Ishikawa (cell line): ENCODE measurements at regions not wholly inside any gene's neighbourhood (a gene's known extent, or its start where the extent isn't known, plus 50 kb on each side); places are given as distances from the start of the nearest gene placed in this dataset.

Source experiments
- CEBPB ChIP-seq: IDR thresholded peaks from 2 replicates; pipeline ENCODE4 v1.6.1; 2012
- CREB1 ChIP-seq: IDR thresholded peaks from 2 replicates; pipeline ENCODE4 v1.6.1; 2012; ENCODE audit warnings: low read depth
- EGR1 ChIP-seq: IDR thresholded peaks from 2 replicates; pipeline ENCODE4 v1.6.1; 2012
- EP300 ChIP-seq: IDR thresholded peaks from 2 replicates; pipeline ENCODE4 v1.6.1; 2012; ENCODE audit warnings: borderline replicate concordance
- FOXM1 ChIP-seq: IDR thresholded peaks from 2 replicates; pipeline ENCODE4 v1.6.1; 2012; ENCODE audit warnings: low read depth, borderline replicate concordance
- MAX ChIP-seq: IDR thresholded peaks from 2 replicates; pipeline ENCODE4 v1.6.1; 2012
- NFIC ChIP-seq: IDR thresholded peaks from 2 replicates; pipeline ENCODE4 v1.6.1; 2012
- RAD21 ChIP-seq: IDR thresholded peaks from 2 replicates; pipeline ENCODE4 v1.6.1; 2012; ENCODE audit warnings: low read depth
- TAF1 ChIP-seq: IDR thresholded peaks from 2 replicates; pipeline ENCODE4 v1.6.1; 2012; ENCODE audit warnings: low read depth, mild to moderate bottlenecking
- TCF12 ChIP-seq: IDR thresholded peaks from 2 replicates; pipeline ENCODE4 v1.6.1; 2012; ENCODE audit warnings: low read depth
- TEAD4 ChIP-seq: IDR thresholded peaks from 2 replicates; pipeline ENCODE4 v1.6.1; 2012
- YY1 ChIP-seq: IDR thresholded peaks from 2 replicates; pipeline ENCODE4 v1.6.1; 2012; ENCODE audit warnings: low read depth
- ZBTB7A ChIP-seq: IDR thresholded peaks from 2 replicates; pipeline ENCODE4 v1.6.1; 2012; ENCODE audit warnings: low read depth
- TF ChIP-seq, protein P1 (sequence below): IDR thresholded peaks from 2 replicates; pipeline ENCODE4 v1.6.1; 2012
- TF ChIP-seq, protein P2 (sequence below): IDR thresholded peaks from 2 replicates; pipeline ENCODE4 v1.6.1; 2012; ENCODE audit warnings: low read depth, mild to moderate bottlenecking

GRCh38 chr10:83585686-83586085, 553.6 kb upstream of the GHITM start:
- TF ChIP-seq YY1 (no peak), ZBTB7A (no peak), RAD21 (no peak), FOXM1 (no peak), TCF12 (no peak), NFIC (no peak), MAX (no peak), TEAD4 (no peak), EP300 (no peak), TAF1 (no peak)
- TF ChIP-seq, protein P1, sequence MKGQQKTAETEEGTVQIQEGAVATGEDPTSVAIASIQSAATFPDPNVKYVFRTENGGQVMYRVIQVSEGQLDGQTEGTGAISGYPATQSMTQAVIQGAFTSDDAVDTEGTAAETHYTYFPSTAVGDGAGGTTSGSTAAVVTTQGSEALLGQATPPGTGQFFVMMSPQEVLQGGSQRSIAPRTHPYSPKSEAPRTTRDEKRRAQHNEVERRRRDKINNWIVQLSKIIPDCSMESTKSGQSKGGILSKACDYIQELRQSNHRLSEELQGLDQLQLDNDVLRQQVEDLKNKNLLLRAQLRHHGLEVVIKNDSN: no peak

DNA sequence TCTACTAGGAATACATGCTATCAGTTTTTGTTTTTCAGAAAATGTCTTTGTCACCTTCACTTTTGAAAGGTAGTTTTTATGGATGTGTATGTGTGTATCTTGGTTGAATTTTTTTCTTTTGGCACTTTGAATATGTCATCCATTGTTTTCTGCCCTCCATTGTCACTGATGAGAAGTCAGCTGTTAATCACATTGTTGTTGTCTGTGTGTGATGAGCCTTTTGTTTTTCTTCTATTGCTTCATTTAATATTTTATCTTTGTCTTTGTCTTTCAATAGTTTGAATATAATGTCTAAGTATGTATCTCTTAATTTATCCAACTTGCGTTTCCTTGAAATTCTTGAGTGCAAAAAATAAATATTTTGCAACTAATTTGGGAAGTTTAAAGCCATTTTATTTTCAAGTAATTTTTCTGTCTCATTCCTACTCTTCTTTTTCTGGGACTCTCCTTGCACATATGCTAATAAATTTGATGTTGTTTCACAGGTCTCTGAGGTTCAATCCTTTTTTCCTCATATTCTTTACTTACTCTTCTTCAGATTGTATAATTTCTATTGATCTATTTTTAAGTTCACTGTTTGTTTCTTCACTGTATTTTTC, 546.9 kb upstream of the GHITM start:
- TF ChIP-seq CREB1 (no peak), TAF1 (no peak), ZBTB7A (no peak), TEAD4 (no peak), RAD21 (no peak), FOXM1 (no peak), MAX (no peak), CEBPB (no peak), YY1 (no peak), NFIC (no peak)
- TF ChIP-seq, protein P1: no peak

DNA sequence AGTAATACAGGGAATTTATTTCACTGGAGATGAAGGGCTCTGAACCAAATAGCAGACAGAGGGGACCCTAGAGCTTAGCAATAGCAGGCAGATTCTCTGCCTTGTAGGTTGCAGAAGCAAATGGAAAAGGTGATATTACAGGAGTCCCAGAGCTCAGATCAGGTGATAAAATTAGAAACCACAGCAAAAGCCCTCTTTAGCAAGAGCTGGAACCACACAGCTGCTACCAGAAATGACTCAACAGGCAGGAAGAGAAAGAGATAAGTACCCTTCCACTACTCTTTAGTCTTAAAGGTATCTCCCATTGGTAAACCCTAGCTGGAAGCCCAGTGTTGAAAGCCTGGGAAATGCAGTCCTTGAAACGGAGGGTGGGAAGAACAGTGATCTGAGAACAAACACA, 535.6 kb upstream of the GHITM start:
- no peak for TF ChIP-seq MAX

- no peak for TF ChIP-seq TAF1
- TF ChIP-seq NFIC: no peak
- TF ChIP-seq YY1: no peak
- no peak for TF ChIP-seq EP300
- TF ChIP-seq FOXM1: no peak
- TF ChIP-seq TCF12: no peak
- TF ChIP-seq CEBPB: no peak
- no peak for TF ChIP-seq MAX
- no peak for TF ChIP-seq EGR1
- TF ChIP-seq, protein P2, sequence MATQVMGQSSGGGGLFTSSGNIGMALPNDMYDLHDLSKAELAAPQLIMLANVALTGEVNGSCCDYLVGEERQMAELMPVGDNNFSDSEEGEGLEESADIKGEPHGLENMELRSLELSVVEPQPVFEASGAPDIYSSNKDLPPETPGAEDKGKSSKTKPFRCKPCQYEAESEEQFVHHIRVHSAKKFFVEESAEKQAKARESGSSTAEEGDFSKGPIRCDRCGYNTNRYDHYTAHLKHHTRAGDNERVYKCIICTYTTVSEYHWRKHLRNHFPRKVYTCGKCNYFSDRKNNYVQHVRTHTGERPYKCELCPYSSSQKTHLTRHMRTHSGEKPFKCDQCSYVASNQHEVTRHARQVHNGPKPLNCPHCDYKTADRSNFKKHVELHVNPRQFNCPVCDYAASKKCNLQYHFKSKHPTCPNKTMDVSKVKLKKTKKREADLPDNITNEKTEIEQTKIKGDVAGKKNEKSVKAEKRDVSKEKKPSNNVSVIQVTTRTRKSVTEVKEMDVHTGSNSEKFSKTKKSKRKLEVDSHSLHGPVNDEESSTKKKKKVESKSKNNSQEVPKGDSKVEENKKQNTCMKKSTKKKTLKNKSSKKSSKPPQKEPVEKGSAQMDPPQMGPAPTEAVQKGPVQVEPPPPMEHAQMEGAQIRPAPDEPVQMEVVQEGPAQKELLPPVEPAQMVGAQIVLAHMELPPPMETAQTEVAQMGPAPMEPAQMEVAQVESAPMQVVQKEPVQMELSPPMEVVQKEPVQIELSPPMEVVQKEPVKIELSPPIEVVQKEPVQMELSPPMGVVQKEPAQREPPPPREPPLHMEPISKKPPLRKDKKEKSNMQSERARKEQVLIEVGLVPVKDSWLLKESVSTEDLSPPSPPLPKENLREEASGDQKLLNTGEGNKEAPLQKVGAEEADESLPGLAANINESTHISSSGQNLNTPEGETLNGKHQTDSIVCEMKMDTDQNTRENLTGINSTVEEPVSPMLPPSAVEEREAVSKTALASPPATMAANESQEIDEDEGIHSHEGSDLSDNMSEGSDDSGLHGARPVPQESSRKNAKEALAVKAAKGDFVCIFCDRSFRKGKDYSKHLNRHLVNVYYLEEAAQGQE: no peak
- TF ChIP-seq TEAD4: no peak
- TF ChIP-seq RAD21: no peak
- no peak for TF ChIP-seq CREB1
- TF ChIP-seq, protein P1: no peak
- no peak for TF ChIP-seq ZBTB7A
These were observed 533.3 kb upstream of the GHITM start for GRCh38 chr10:83605783-83606630.

GRCh38 chr10:83607959-83608745, 531.2 kb upstream of the GHITM start:
- TF ChIP-seq NFIC (no peak), CREB1 (no peak), CEBPB (no peak), FOXM1 (no peak), EGR1 (no peak), TEAD4 (no peak), YY1 (no peak), RAD21 (no peak), TAF1 (no peak), ZBTB7A (no peak), MAX (no peak), EP300 (no peak), TCF12 (no peak)
- TF ChIP-seq, protein P2: no peak
- TF ChIP-seq, protein P1: no peak
